ENCODE measurements at regions not wholly inside any gene's neighbourhood (a gene's known extent, or its start where the extent isn't known, plus 50 kb on each side); places are given as distances from the start of the nearest gene placed in this dataset.

- Histone ChIP-seq H3K4me2 (ENCODE audit: low read length) (no peak overlapping the region), H3K27me3 (ENCODE audit: insufficient read depth, low read depth, low read length) (no peaks in the 10 kb centered on the region), H4K20me1 (ENCODE audit: insufficient read depth) (no peaks in the 10 kb centered on the region), H3K36me3 (ENCODE audit: insufficient read depth, low read length) (no peaks in the 10 kb centered on the region), H2AFZ (ENCODE audit: low read depth, low read length) (no peak overlapping the region), H3K9me2 (ENCODE audit: insufficient read depth, low read length) (no peaks in the 10 kb centered on the region), H3K9ac (ENCODE audit: low read length) (no peak overlapping the region), H3K27ac (ENCODE audit: low read length) (no peak overlapping the region), H3K9me3 (ENCODE audit: low read length) (no peaks in the 10 kb centered on the region), H3F3A (ENCODE audit: insufficient read depth, low read length, poor library complexity, severe bottlenecking) (no peaks in the 10 kb centered on the region), H3K79me2 (replicated peaks; ENCODE audit: insufficient read depth, low read length) (no peaks in the 10 kb centered on the region), H3K4me3 (ENCODE audit: low read length) (no peak overlapping the region)
- TF ChIP-seq EP300 (conservative IDR thresholded peaks at IDR 0.05; ENCODE audit: poor library complexity, severe bottlenecking) (no peak), CTCF (IDR thresholded peaks at IDR 0.05; ENCODE audit: poor library complexity, severe bottlenecking) (no peak), REST (IDR thresholded peaks at IDR 0.05; ENCODE audit: borderline replicate concordance) (no peak), SMC3 (conservative IDR thresholded peaks at IDR 0.05; ENCODE audit: poor library complexity) (no peak), TAF1 (IDR thresholded peaks at IDR 0.05; ENCODE audit: low read depth) (no peak), RAD21 (conservative IDR thresholded peaks at IDR 0.05) (no peak), EZH2 (IDR thresholded peaks at IDR 0.05; ENCODE audit: borderline replicate concordance, insufficient read depth, low read length, poor library complexity, severe bottlenecking) (no peak)
Observed at GRCh38 chr18:22493255-22493654, 75.5 kb upstream of the CTAGE1 start.

GRCh38 chr18:22493940-22494339, 76.2 kb upstream of the CTAGE1 start:
- no peaks in the 10 kb centered on the region for H3K27me3 ChIP-seq (ENCODE audit: insufficient read depth, low read depth, low read length)

More at GRCh38 chr18:22493940-22494339, 76.2 kb upstream of the CTAGE1 start:
- H3K4me3 ChIP-seq (ENCODE audit: low read length), result no peak overlapping the region
- H3K79me2 ChIP-seq (replicated peaks; ENCODE audit: insufficient read depth, low read length), result no peaks in the 10 kb centered on the region
- no peak overlapping the region for H3K27ac ChIP-seq (ENCODE audit: low read length)
- no peaks in the 10 kb centered on the region for H3K9me3 ChIP-seq (ENCODE audit: low read length)
- no peaks in the 10 kb centered on the region for H3K36me3 ChIP-seq (ENCODE audit: insufficient read depth, low read length)
- no peaks in the 10 kb centered on the region for H4K20me1 ChIP-seq (ENCODE audit: insufficient read depth)
- TF ChIP-seq MXI1 (conservative IDR thresholded peaks at IDR 0.05; ENCODE audit: poor library complexity, severe bottlenecking) (no peak), SMC3 (conservative IDR thresholded peaks at IDR 0.05; ENCODE audit: poor library complexity) (no peak), RAD21 (conservative IDR thresholded peaks at IDR 0.05) (no peak), POLR2AphosphoS5 (IDR thresholded peaks at IDR 0.05) (no peak), TAF1 (IDR thresholded peaks at IDR 0.05; ENCODE audit: low read depth) (no peak), CTCF (IDR thresholded peaks at IDR 0.05; ENCODE audit: poor library complexity, severe bottlenecking) (no peak), EZH2 (IDR thresholded peaks at IDR 0.05; ENCODE audit: borderline replicate concordance, insufficient read depth, low read length, poor library complexity, severe bottlenecking) (no peak), REST (IDR thresholded peaks at IDR 0.05; ENCODE audit: borderline replicate concordance) (no peak), EP300 (conservative IDR thresholded peaks at IDR 0.05; ENCODE audit: poor library complexity, severe bottlenecking) (no peak)
- H3K9ac ChIP-seq (ENCODE audit: low read length), result no peak overlapping the region
- no peak overlapping the region for H3K4me2 ChIP-seq (ENCODE audit: low read length)
- H2AFZ ChIP-seq (ENCODE audit: low read depth, low read length), result no peak overlapping the region
- no peaks in the 10 kb centered on the region for H3F3A ChIP-seq (ENCODE audit: insufficient read depth, low read length, poor library complexity, severe bottlenecking)
- no peaks in the 10 kb centered on the region for H3K9me2 ChIP-seq (ENCODE audit: insufficient read depth, low read length)

Data from neural cell (in vitro differentiated cells).